NCI-H69 (cell line): ENCODE measurements at regions not wholly inside any gene's neighbourhood (a gene's known extent, or its start where the extent isn't known, plus 50 kb on each side); places are given as distances from the start of the nearest gene placed in this dataset.
"Not testable (repeated sequence)": the region's sequence is repeated elsewhere in the genome, so short reads cannot be mapped to it uniquely, and the experiment has no call there.

ENCODE experiments used
- DNase-seq: peaks from one replicate; lab custom pipeline; 2025; lab: John Stamatoyannopoulos, UW

- peak; percentile 47 for DNase-seq
These were observed 445.4 kb upstream of the DEFB115 start for GRCh38 chr20:30811885-30812671.

GRCh38 chr20:30812739-30813411 is 444.6 kb upstream of the DEFB115 start:
- DNase-seq: no peak

- not testable (repeated sequence) for DNase-seq
These were observed 443.8 kb upstream of the DEFB115 start for GRCh38 chr20:30813412-30814311.

- DNase-seq: not testable (repeated sequence)
These were observed 443.2 kb upstream of the DEFB115 start for GRCh38 chr20:30814312-30814639.

GRCh38 chr20:30815027-30815576 is 442.4 kb upstream of the DEFB115 start:
- not testable (repeated sequence) for DNase-seq

- no peak for DNase-seq
These were observed 441.8 kb upstream of the DEFB115 start for GRCh38 chr20:30815577-30816181.

- peak; percentile 14 for DNase-seq
These were observed 441.2 kb upstream of the DEFB115 start for GRCh38 chr20:30816182-30816645.

- DNase-seq: not testable (repeated sequence)
These were observed 435.8 kb upstream of the DEFB115 start for GRCh38 chr20:30821615-30822014.

GRCh38 chr20:30824666-30825065 is 432.8 kb upstream of the DEFB115 start:
- DNase-seq: not testable (repeated sequence)

- not testable (repeated sequence) for DNase-seq
These were observed 411.5 kb upstream of the DEFB115 start for GRCh38 chr20:30845923-30846322.

- not testable (repeated sequence) for DNase-seq
These were observed 389.2 kb upstream of the DEFB115 start for GRCh38 chr20:30868271-30868670.

GRCh38 chr20:30871127-30871526 is 386.3 kb upstream of the DEFB115 start:
- not testable (repeated sequence) for DNase-seq

- not testable (repeated sequence) for DNase-seq
These were observed 385.2 kb upstream of the DEFB115 start for GRCh38 chr20:30872252-30872651.

GRCh38 chr20:30875868-30876267 is 381.6 kb upstream of the DEFB115 start:
- not testable (repeated sequence) for DNase-seq

- DNase-seq: not testable (repeated sequence)
These were observed 366.1 kb upstream of the DEFB115 start for GRCh38 chr20:30891400-30891799.

GRCh38 chr20:30892541-30893345 is 364.7 kb upstream of the DEFB115 start:
- DNase-seq: no peak

GRCh38 chr20:30893346-30894314 is 363.8 kb upstream of the DEFB115 start:
- DNase-seq: not testable (repeated sequence)

GRCh38 chr20:30894707-30895353 is 362.6 kb upstream of the DEFB115 start:
- DNase-seq: not testable (repeated sequence)

GRCh38 chr20:30895354-30895711 is 362.1 kb upstream of the DEFB115 start:
- not testable (repeated sequence) for DNase-seq
